Fibroblast of lung (primary cell): ENCODE measurements at regions not wholly inside any gene's neighbourhood (a gene's known extent, or its start where the extent isn't known, plus 50 kb on each side); places are given as distances from the start of the nearest gene placed in this dataset.

Source experiments
- DNase-seq, 2 donors: peaks; one replicate each; pipeline versions ENCODE4 v3.0.0 to v3.0.0-alpha.2; 2010; ENCODE audit warnings: low read depth in 2 of 2
- H2AFZ ChIP-seq: 2 replicates; pipeline ENCODE4 v1.5.1; 2012; ENCODE audit warnings: low read length, control low read depth, inconsistent platforms
- H3K27ac ChIP-seq: 2 replicates; pipeline ENCODE4 v1.5.1; 2011; ENCODE audit warnings: low read length, control low read depth; ENCODE audit not compliant: insufficient read depth
- H3K27me3 ChIP-seq: 2 replicates; pipeline ENCODE4 v1.5.1; 2011; ENCODE audit warnings: mild to moderate bottlenecking, low read length; ENCODE audit not compliant: control insufficient read depth, insufficient read depth
- H3K36me3 ChIP-seq: 2 replicates; pipeline ENCODE4 v1.5.1; 2011; ENCODE audit warnings: low read length; ENCODE audit not compliant: control insufficient read depth, insufficient read depth
- H3K4me1 ChIP-seq: 2 replicates; pipeline ENCODE4 v1.5.1; 2011; ENCODE audit warnings: low read length; ENCODE audit not compliant: control insufficient read depth, insufficient read depth; ENCODE audit errors: extremely low read depth
- H3K4me2 ChIP-seq: 2 replicates; pipeline ENCODE4 v1.5.1; 2011; ENCODE audit warnings: low read length, control low read depth; ENCODE audit not compliant: insufficient read depth; ENCODE audit errors: extremely low read depth
- H3K4me3 ChIP-seq, 4 experiments: fragments of 200-600 bp in 1 of 4; sonication (generic) in 1 of 4; replicated peaks in 1 of 4; 2 replicates each; pipeline ENCODE4 v1.5.1; 2011 to 2016; ENCODE audit warnings: low read length in 4 of 4, low read depth in 3 of 4, mild to moderate bottlenecking in 3 of 4, control low read depth in 2 of 4, inconsistent platforms in 1 of 4, mixed read lengths in 1 of 4; ENCODE audit not compliant: insufficient read depth in 1 of 4; ENCODE audit errors: control extremely low read depth in 1 of 4
- H3K79me2 ChIP-seq: 2 replicates; pipeline ENCODE4 v1.5.1; 2012; ENCODE audit warnings: mild to moderate bottlenecking, low read length, inconsistent platforms; ENCODE audit not compliant: control insufficient read depth, insufficient read depth
- H3K9ac ChIP-seq: 2 replicates; pipeline ENCODE4 v1.5.1; 2011; ENCODE audit warnings: mild to moderate bottlenecking, low read length, control low read depth; ENCODE audit not compliant: insufficient read depth
- H3K9me3 ChIP-seq: 2 replicates; pipeline ENCODE4 v1.5.1; 2012; ENCODE audit warnings: low read depth, low read length; ENCODE audit not compliant: control insufficient read depth, insufficient read depth
- H4K20me1 ChIP-seq: 2 replicates; pipeline ENCODE4 v1.5.1; 2011; ENCODE audit warnings: low read length; ENCODE audit not compliant: control insufficient read depth, insufficient read depth; ENCODE audit errors: extremely low read depth
- CTCF ChIP-seq, 2 donors: IDR thresholded peaks in 1 of 2; conservative IDR thresholded peaks in 1 of 2; 1 replicate in 1 of 2; 2 replicates in 1 of 2; pipeline ENCODE4 v1.5.1; 2011 to 2012; ENCODE audit warnings: low read length in 2 of 2, control low read depth in 1 of 2, inconsistent platforms in 1 of 2, low read depth in 1 of 2, mild to moderate bottlenecking in 1 of 2
- EZH2 ChIP-seq: IDR thresholded peaks from 2 replicates; pipeline ENCODE4 v1.5.1; 2012; ENCODE audit warnings: low read length, control low read depth, mild to moderate bottlenecking; ENCODE audit errors: missing control alignments

DNA sequence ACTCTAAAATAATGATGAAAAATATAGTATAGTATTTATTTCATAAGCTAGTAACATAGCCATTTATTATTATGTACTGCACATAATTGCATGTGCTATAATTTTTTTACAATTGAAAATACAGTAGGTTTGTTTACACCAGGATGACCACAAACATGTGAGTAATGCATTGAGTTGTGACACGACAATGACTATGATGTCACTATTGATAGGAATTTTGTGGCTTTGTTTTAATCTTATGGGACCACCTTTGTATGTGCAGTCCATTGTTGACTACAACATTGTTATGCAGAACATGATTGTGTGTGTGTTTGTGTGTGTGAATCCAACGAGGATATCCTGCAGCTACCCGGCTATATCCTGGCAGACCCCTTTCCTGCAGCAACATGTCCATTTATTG is 372.2 kb upstream of the MCTP2 start:
- Histone ChIP-seq H3K4me3 (no peak overlapping the region), H3K9me3 (no peaks in the 10 kb centered on the region), H3K36me3 (no peaks in the 10 kb centered on the region), H3K27me3 (no peaks in the 10 kb centered on the region), H3K4me2 (no peak overlapping the region), H2AFZ (no peak overlapping the region), H3K4me1 (no peaks in the 10 kb centered on the region), H3K27ac (no peak overlapping the region), H4K20me1 (no peaks in the 10 kb centered on the region), H3K9ac (no peak overlapping the region), H3K79me2 (no peaks in the 10 kb centered on the region)
- no peak for TF ChIP-seq CTCF (conservative IDR thresholded peaks at IDR 0.05 in 1 of 2, IDR thresholded peaks at IDR 0.05 in 1 of 2; ENCODE audit: low read depth in 1 of 2, low read length in 2 of 2)
- TF ChIP-seq EZH2: no peak
- no peak for DNase-seq

DNA sequence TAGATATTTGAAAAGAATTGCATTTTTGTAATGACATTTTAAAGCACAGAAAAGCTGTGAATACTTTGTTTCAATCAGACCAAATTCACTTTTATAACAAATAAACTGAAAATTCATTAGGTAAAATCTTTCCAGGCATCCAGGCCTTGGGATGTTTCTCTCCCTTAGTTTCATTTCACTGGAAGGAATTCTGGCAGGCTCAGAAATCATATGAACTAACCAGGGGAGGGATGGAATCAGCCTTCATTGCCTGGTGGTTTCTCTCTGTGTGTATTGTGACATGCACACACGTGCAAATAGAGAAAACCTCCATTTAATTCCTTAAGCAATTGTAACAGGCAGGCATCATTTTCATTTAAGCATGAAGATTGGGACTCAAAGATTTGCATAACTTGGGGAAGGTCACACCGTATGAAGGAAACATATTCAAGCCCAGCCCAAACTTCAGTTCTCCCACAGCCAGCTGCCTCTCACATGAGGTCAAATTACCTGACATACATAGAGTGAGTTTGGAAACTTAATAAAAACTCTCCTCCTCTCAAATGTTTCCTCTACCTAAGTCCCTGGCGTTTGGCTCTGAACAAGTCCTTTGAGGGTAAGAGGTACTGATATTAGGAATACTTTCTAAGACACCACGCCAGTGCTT is 376.1 kb upstream of the MCTP2 start:
- H3K27ac ChIP-seq: no peak overlapping the region
- TF ChIP-seq CTCF (conservative IDR thresholded peaks at IDR 0.05 in 1 of 2, IDR thresholded peaks at IDR 0.05 in 1 of 2; ENCODE audit: low read depth in 1 of 2, low read length in 2 of 2): no peak
- H2AFZ ChIP-seq: no peak overlapping the region
- no peaks in the 10 kb centered on the region for H3K79me2 ChIP-seq
- H3K4me3 ChIP-seq: no peak overlapping the region
- no peaks in the 10 kb centered on the region for H3K27me3 ChIP-seq
- no peaks in the 10 kb centered on the region for H3K4me1 ChIP-seq
- H4K20me1 ChIP-seq: no peaks in the 10 kb centered on the region
- no peak overlapping the region for H3K9ac ChIP-seq
- H3K36me3 ChIP-seq: no peaks in the 10 kb centered on the region
- no peaks in the 10 kb centered on the region for H3K9me3 ChIP-seq
- DNase-seq: no peak
- H3K4me2 ChIP-seq: no peak overlapping the region

DNA sequence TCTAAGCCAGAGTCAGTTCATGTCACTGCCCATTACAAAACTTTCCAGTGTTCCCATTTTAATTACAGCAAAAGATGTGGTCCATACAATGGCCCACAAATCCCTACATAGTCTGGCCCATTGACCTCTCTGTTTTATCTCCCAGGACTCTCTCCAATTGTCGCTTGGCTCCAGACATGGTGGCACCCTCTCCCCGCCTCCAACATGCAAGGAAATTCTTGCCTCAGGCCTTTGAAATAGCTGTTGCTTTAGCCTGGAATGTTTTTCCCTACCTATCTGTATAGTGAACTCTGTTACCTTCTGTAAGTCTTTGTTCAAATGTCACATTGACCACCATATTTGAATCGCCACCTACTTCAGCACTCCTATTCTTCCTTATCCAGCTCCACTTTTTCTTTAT is 377.3 kb upstream of the MCTP2 start:
- Histone ChIP-seq H3K9me3 (no peaks in the 10 kb centered on the region), H3K27me3 (no peaks in the 10 kb centered on the region), H3K4me2 (no peak overlapping the region), H3K9ac (no peak overlapping the region), H3K36me3 (no peaks in the 10 kb centered on the region), H4K20me1 (no peaks in the 10 kb centered on the region), H3K79me2 (no peaks in the 10 kb centered on the region), H3K4me1 (no peaks in the 10 kb centered on the region), H3K27ac (no peak overlapping the region), H3K4me3 (no peak overlapping the region), H2AFZ (no peak overlapping the region)
- TF ChIP-seq EZH2: no peak
- TF ChIP-seq CTCF (conservative IDR thresholded peaks at IDR 0.05 in 1 of 2, IDR thresholded peaks at IDR 0.05 in 1 of 2; ENCODE audit: low read depth in 1 of 2, low read length in 2 of 2): no peak
- DNase-seq: no peak
